Brain microvascular endothelial cell (primary cell): ENCODE measurements at regions not wholly inside any gene's neighbourhood (a gene's known extent, or its start where the extent isn't known, plus 50 kb on each side); places are given as distances from the start of the nearest gene placed in this dataset.

Experiments used
- DNase-seq: peaks from one replicate; pipeline ENCODE4 v3.0.0-alpha.2; 2020
- H3K27ac ChIP-seq: fragments of 250-450 bp; sonication (Bioruptor Pico); 2 replicates; pipeline ENCODE4 v1.5.1; 2020; ENCODE audit warnings: mild to moderate bottlenecking, moderate library complexity
- H3K27me3 ChIP-seq: fragments of 250-450 bp; sonication (Bioruptor Pico); replicated peaks from 2 replicates; pipeline ENCODE4 v1.5.1; 2020; ENCODE audit warnings: mild to moderate bottlenecking
- H3K36me3 ChIP-seq: fragments of 250-450 bp; sonication (Bioruptor Pico); replicated peaks from 2 replicates; pipeline ENCODE4 v1.5.1; 2020; ENCODE audit warnings: mild to moderate bottlenecking
- H3K4me3 ChIP-seq: 2 replicates; pipeline ENCODE4 v1.5.1; 2011; ENCODE audit warnings: low read depth, mild to moderate bottlenecking, control low read depth, low read length, moderate library complexity
- CTCF ChIP-seq: IDR thresholded peaks from 2 replicates; pipeline ENCODE4 v1.5.1; 2011; ENCODE audit warnings: low read depth, mild to moderate bottlenecking, moderate library complexity, low read length, control low read depth, inconsistent platforms; ENCODE audit errors: missing control alignments
- in situ Hi-C: cut with HindIII; loops from 2 replicates; pipeline ENCODE4 v1.10.0; 2017; ENCODE audit warnings: low sequenced_read_pairs, low pct_ligation_motif_present

GRCh38 chr7:87007038-87007437 is 52.4 kb downstream of the ELAPOR2 start:
- Histone ChIP-seq H3K36me3 (no peaks in the 10 kb centered on the region), H3K27ac (no peak overlapping the region), H3K4me3 (no peak overlapping the region), H3K27me3 (no peaks in the 10 kb centered on the region)
- in situ Hi-C loops, result no loop called here
- no peak for DNase-seq
- TF ChIP-seq CTCF, result no peak

GRCh38 chr7:87004956-87005355 is 54.5 kb downstream of the ELAPOR2 start:
- in situ Hi-C loops, result no loop called here
- no peak overlapping the region for H3K27ac ChIP-seq
- H3K27me3 ChIP-seq, result no peaks in the 10 kb centered on the region
- DNase-seq, result no peak
- TF ChIP-seq CTCF, result no peak
- no peaks in the 10 kb centered on the region for H3K36me3 ChIP-seq
- no peak overlapping the region for H3K4me3 ChIP-seq

- Histone ChIP-seq H3K27ac (no peak overlapping the region), H3K27me3 (no peaks in the 10 kb centered on the region), H3K4me3 (no peak overlapping the region), H3K36me3 (no peaks in the 10 kb centered on the region)
- DNase-seq, result no peak
- no peak for TF ChIP-seq CTCF
- in situ Hi-C loops, result no loop called here
These were observed 55.3 kb downstream of the ELAPOR2 start for GRCh38 chr7:87003872-87004798.

- TF ChIP-seq CTCF, result no peak
- Histone ChIP-seq H3K27ac (no peak overlapping the region), H3K27me3 (no peaks in the 10 kb centered on the region), H3K36me3 (no peaks in the 10 kb centered on the region), H3K4me3 (no peak overlapping the region)
- in situ Hi-C loops, result no loop called here
- no peak for DNase-seq
These were observed 58.2 kb downstream of the ELAPOR2 start for GRCh38 chr7:87001214-87001613.

GRCh38 chr7:87000344-87000743 is 59.1 kb downstream of the ELAPOR2 start:
- TF ChIP-seq CTCF, result no peak
- Histone ChIP-seq H3K4me3 (no peak overlapping the region), H3K36me3 (no peaks in the 10 kb centered on the region), H3K27ac (no peak overlapping the region), H3K27me3 (no peaks in the 10 kb centered on the region)
- DNase-seq, result no peak
- in situ Hi-C loops, result no loop called here
